ENCODE measurements at regions not wholly inside any gene's neighbourhood (a gene's known extent, or its start where the extent isn't known, plus 50 kb on each side); places are given as distances from the start of the nearest gene placed in this dataset.

DNA sequence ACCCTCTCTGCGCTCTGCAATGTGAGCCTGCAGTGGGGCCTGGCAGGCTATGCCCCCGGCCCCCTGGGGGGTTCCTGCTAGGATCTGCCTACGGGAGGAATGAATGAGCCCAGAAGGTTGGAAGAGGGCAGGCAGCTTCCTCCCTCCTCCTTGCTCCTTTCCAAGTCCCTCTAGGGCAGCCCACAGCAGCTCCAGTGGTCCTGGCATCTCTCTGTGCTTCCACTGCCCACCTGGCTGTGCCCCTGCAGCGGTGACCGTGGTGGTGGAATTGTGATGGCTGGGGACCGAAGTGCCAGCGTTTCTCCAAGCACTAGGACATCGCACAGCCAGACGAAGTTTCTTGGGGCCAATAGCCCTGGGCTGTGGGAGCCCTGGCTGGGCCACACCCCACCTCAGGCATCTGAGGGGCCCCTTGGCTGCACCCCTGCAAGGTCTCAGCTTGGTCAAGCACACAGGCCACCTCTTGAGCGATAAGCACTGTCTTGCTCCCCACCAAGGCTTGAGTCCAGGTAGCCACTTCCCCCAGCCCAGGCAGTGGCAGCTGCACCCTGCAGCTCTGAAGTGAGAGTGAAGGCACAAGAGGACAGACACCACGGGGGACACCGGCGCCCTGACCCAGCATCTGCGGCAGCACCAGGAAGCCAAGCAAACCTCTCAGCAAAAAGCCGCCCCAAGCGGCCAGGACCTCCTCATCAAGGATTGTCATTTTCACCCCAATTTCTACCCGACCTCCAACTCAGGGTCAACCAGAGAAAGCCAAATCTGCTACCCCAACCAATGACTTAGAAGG lies 346.3 kb downstream of the CTTN start:
- no peaks in the 10 kb centered on the region for H3K36me3 ChIP-seq (replicated peaks in 1 of 2; ENCODE audit: control insufficient read depth in 2 of 2, insufficient read depth in 2 of 2, low read length in 2 of 2)
- H3K23ac ChIP-seq (ENCODE audit: low read depth, low read length, poor library complexity), result no peak overlapping the region
- peak overlapping the region; percentile 72 for H2AK5ac ChIP-seq (ENCODE audit: low read depth, low read length)
- no peak overlapping the region for H3K4ac ChIP-seq (ENCODE audit: low read length)
- peaks cover 0 to 4% of the 10 kb centered on the region in 2 donors for H3K9me3 ChIP-seq (replicated peaks in 1 of 2; ENCODE audit: control insufficient read depth in 2 of 2, insufficient read depth in 1 of 2, low read depth in 1 of 2, low read length in 2 of 2)
- no peak overlapping the region for H3K9ac ChIP-seq (ENCODE audit: low read depth, low read length, poor library complexity)
- H4K91ac ChIP-seq (ENCODE audit: low read depth, low read length, poor library complexity), result no peak overlapping the region
- no peak for DNase-seq (ENCODE audit: low spot score)
- no peak overlapping the region for H2AFZ ChIP-seq (ENCODE audit: low read length)
- H3K18ac ChIP-seq (ENCODE audit: low read length), result peak overlapping the region; percentile 75
- no peak overlapping the region for H3K4me2 ChIP-seq (ENCODE audit: insufficient read depth, low read length, poor library complexity, severe bottlenecking)
- no CpG with 5 or more reads among the region's 17 CpGs for WGBS, 2 donors (ENCODE audit: extremely low coverage in 2 of 2, insufficient read length in 2 of 2, insufficient replicate concordance in 1 of 2)
- H3K14ac ChIP-seq (ENCODE audit: low read length), result peak overlapping the region; percentile 27
- H2BK5ac ChIP-seq (ENCODE audit: low read length), result peak overlapping the region; percentile 76
- peak overlapping the region; percentile 68 for H2BK15ac ChIP-seq (ENCODE audit: low read length)
- H3K27ac ChIP-seq (replicated peaks; ENCODE audit: low read length), result no peak overlapping the region
- no peaks in the 10 kb centered on the region for H3K79me1 ChIP-seq (ENCODE audit: low read depth, low read length)
- no peak overlapping the region for H4K8ac ChIP-seq (ENCODE audit: low read depth, low read length)
- H3K4me1 ChIP-seq (ENCODE audit: control insufficient read depth in 2 of 2, insufficient read depth in 1 of 2, low read depth in 1 of 2, low read length in 2 of 2), result peaks cover 10 to 20% of the 10 kb centered on the region in 2 donors
- H2BK12ac ChIP-seq (ENCODE audit: low read length), result peak overlapping the region; percentile 79
- no peak overlapping the region for H3K4me3 ChIP-seq (ENCODE audit: low read length in 2 of 2)
- no peak overlapping the region for H2BK120ac ChIP-seq (ENCODE audit: low read depth, low read length)
- peaks cover 0 to 14% (median 0%) of the 10 kb centered on the region in 3 experiments for H3K27me3 ChIP-seq (ENCODE audit: control insufficient read depth in 3 of 3, insufficient read depth in 3 of 3, low read depth in 1 of 3, low read length in 3 of 3)

DNA sequence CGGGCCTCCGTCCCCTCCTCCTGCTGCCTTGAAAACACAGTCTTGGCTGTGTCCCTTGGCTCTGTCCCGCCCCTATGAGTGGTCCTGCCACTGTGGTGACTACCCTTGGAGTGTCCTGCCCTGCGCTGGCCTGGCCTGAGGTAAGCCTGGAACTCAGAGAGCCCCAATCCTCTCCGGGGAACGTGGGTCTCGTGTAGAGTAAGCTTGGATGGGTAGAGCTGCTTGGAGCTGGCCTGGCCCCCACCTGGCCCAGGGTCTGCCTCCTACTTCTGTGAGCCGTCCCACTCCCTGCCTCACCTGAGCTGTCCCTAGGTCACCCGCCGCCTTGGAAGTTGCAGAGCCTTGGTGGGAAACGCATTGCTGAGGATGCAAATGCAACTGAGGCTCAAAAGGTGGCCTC lies 347.1 kb downstream of the CTTN start:
- no peak overlapping the region for H3K27ac ChIP-seq (replicated peaks; ENCODE audit: low read length)

DNA sequence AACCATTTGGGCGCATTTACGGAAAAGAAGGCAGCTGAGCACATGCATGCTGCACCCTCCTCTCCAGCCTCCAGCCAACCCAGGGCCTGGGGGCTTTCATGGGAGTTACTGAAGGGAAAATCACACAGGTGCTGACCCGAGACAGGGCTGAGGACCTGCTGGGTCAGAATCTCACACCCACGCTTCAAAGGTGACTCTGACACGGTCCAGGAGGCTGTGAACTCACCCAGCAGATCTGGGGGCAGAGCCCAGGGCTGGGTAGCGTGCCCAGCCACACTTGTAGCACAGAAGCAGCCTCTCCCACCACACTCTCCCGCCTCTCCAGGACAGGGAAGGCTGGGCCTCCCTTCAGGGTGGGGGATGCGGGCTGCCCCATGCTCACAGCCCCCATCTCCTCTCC lies 347.6 kb downstream of the CTTN start:
- Histone ChIP-seq H3K4ac (ENCODE audit: low read length) (no peak overlapping the region), H4K8ac (ENCODE audit: low read depth, low read length) (no peak overlapping the region), H3K4me3 (ENCODE audit: low read length in 2 of 2) (no peak overlapping the region), H3K4me2 (ENCODE audit: insufficient read depth, low read length, poor library complexity, severe bottlenecking) (no peak overlapping the region), H2BK120ac (ENCODE audit: low read depth, low read length) (no peak overlapping the region), H3K79me1 (ENCODE audit: low read depth, low read length) (no peaks in the 10 kb centered on the region), H4K91ac (ENCODE audit: low read depth, low read length, poor library complexity) (no peak overlapping the region), H2BK15ac (ENCODE audit: low read length) (no peak overlapping the region), H2BK5ac (ENCODE audit: low read length) (no peak overlapping the region), H3K4me1 (ENCODE audit: control insufficient read depth in 2 of 2, insufficient read depth in 1 of 2, low read depth in 1 of 2, low read length in 2 of 2) (peaks cover 10 to 16% of the 10 kb centered on the region in 2 donors), H3K9ac (ENCODE audit: low read depth, low read length, poor library complexity) (no peak overlapping the region), H2AK5ac (ENCODE audit: low read depth, low read length) (no peak overlapping the region), H3K14ac (ENCODE audit: low read length) (peak overlapping the region; percentile 86), H3K23ac (ENCODE audit: low read depth, low read length, poor library complexity) (no peak overlapping the region), H3K27ac (replicated peaks; ENCODE audit: low read length) (no peak overlapping the region), H2BK12ac (ENCODE audit: low read length) (no peak overlapping the region), H3K18ac (ENCODE audit: low read length) (no peak overlapping the region), H3K9me3 (replicated peaks in 1 of 2; ENCODE audit: control insufficient read depth in 2 of 2, insufficient read depth in 1 of 2, low read depth in 1 of 2, low read length in 2 of 2) (peaks cover 7 to 13% of the 10 kb centered on the region in 2 donors), H3K27me3 (ENCODE audit: control insufficient read depth in 3 of 3, insufficient read depth in 3 of 3, low read depth in 1 of 3, low read length in 3 of 3) (peaks cover 0 to 14% (median 0%) of the 10 kb centered on the region in 3 experiments), H3K36me3 (replicated peaks in 1 of 2; ENCODE audit: control insufficient read depth in 2 of 2, insufficient read depth in 2 of 2, low read length in 2 of 2) (no peaks in the 10 kb centered on the region), H2AFZ (ENCODE audit: low read length) (no peak overlapping the region)
- DNase-seq (ENCODE audit: low spot score), result no peak
- no CpG with 5 or more reads among the region's 8 CpGs for WGBS, 2 donors (ENCODE audit: extremely low coverage in 2 of 2, insufficient read length in 2 of 2, insufficient replicate concordance in 1 of 2)

More for the DNA sequence above, 347.1 kb downstream of the CTTN start:
- H3K79me1 ChIP-seq (ENCODE audit: low read depth, low read length), result no peaks in the 10 kb centered on the region
- WGBS, 2 donors (ENCODE audit: extremely low coverage in 2 of 2, insufficient read length in 2 of 2, insufficient replicate concordance in 1 of 2), result no CpG with 5 or more reads among the region's 11 CpGs
- H2BK15ac ChIP-seq (ENCODE audit: low read length), result peak overlapping the region; percentile 22
- peak overlapping the region; percentile 60 for H3K14ac ChIP-seq (ENCODE audit: low read length)
- H4K91ac ChIP-seq (ENCODE audit: low read depth, low read length, poor library complexity), result no peak overlapping the region
- no peak overlapping the region for H3K4ac ChIP-seq (ENCODE audit: low read length)
- no peak overlapping the region for H3K9ac ChIP-seq (ENCODE audit: low read depth, low read length, poor library complexity)
- H2AFZ ChIP-seq (ENCODE audit: low read length), result no peak overlapping the region
- H3K18ac ChIP-seq (ENCODE audit: low read length), result peak overlapping the region; percentile 45
- no peak overlapping the region for H3K4me3 ChIP-seq (ENCODE audit: low read length in 2 of 2)
- no peak overlapping the region for H4K8ac ChIP-seq (ENCODE audit: low read depth, low read length)
- H3K4me1 ChIP-seq (ENCODE audit: control insufficient read depth in 2 of 2, insufficient read depth in 1 of 2, low read depth in 1 of 2, low read length in 2 of 2), result peaks cover 10 to 19% of the 10 kb centered on the region in 2 donors
- no peak overlapping the region for H2BK12ac ChIP-seq (ENCODE audit: low read length)
- no peak overlapping the region for H2AK5ac ChIP-seq (ENCODE audit: low read depth, low read length)
- peaks cover 0 to 14% (median 0%) of the 10 kb centered on the region in 3 experiments for H3K27me3 ChIP-seq (ENCODE audit: control insufficient read depth in 3 of 3, insufficient read depth in 3 of 3, low read depth in 1 of 3, low read length in 3 of 3)
- no peak overlapping the region for H3K23ac ChIP-seq (ENCODE audit: low read depth, low read length, poor library complexity)
- no peak overlapping the region for H2BK120ac ChIP-seq (ENCODE audit: low read depth, low read length)
- H3K4me2 ChIP-seq (ENCODE audit: insufficient read depth, low read length, poor library complexity, severe bottlenecking), result no peak overlapping the region
- H3K9me3 ChIP-seq (replicated peaks in 1 of 2; ENCODE audit: control insufficient read depth in 2 of 2, insufficient read depth in 1 of 2, low read depth in 1 of 2, low read length in 2 of 2), result peaks cover 3 to 10% of the 10 kb centered on the region in 2 donors
- no peak for DNase-seq (ENCODE audit: low spot score)
- no peak overlapping the region for H2BK5ac ChIP-seq (ENCODE audit: low read length)
- no peaks in the 10 kb centered on the region for H3K36me3 ChIP-seq (replicated peaks in 1 of 2; ENCODE audit: control insufficient read depth in 2 of 2, insufficient read depth in 2 of 2, low read length in 2 of 2)

DNA sequence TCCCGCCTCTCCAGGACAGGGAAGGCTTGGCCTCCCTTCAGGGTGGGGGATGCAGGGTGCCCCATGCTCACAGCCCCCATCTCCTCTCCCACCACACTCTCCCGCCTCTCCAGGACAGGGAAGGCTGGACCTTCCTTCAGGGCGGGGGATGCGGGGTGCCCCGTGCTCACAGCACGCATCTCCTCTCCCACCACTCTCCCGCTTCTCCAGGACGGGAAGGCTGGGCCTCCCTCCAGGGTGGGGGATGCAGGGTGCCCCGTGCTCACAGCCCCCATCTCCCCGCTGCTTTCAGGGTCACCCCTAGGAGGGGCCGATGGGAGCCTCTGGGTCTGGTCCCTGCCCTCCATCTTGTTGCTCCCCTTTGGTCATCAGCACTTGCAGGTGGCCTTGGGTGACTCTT lies 348.0 kb downstream of the CTTN start:
- peak overlapping the region; percentile 85 for H3K18ac ChIP-seq (ENCODE audit: low read length)
- no peak overlapping the region for H3K4me3 ChIP-seq (ENCODE audit: low read length in 2 of 2)
- no peak overlapping the region for H3K23ac ChIP-seq (ENCODE audit: low read depth, low read length, poor library complexity)
- peak overlapping the region; percentile 86 for H3K14ac ChIP-seq (ENCODE audit: low read length)
- no peak overlapping the region for H2BK120ac ChIP-seq (ENCODE audit: low read depth, low read length)
- H4K8ac ChIP-seq (ENCODE audit: low read depth, low read length), result no peak overlapping the region
- no peak overlapping the region for H3K4ac ChIP-seq (ENCODE audit: low read length)
- H2BK15ac ChIP-seq (ENCODE audit: low read length), result no peak overlapping the region
- H3K9ac ChIP-seq (ENCODE audit: low read depth, low read length, poor library complexity), result no peak overlapping the region
- no CpG with 5 or more reads among the region's 11 CpGs for WGBS, 2 donors (ENCODE audit: extremely low coverage in 2 of 2, insufficient read length in 2 of 2, insufficient replicate concordance in 1 of 2)
- no peak overlapping the region for H2AFZ ChIP-seq (ENCODE audit: low read length)
- peaks cover 0 to 14% (median 0%) of the 10 kb centered on the region in 3 experiments for H3K27me3 ChIP-seq (ENCODE audit: control insufficient read depth in 3 of 3, insufficient read depth in 3 of 3, low read depth in 1 of 3, low read length in 3 of 3)
- H3K4me2 ChIP-seq (ENCODE audit: insufficient read depth, low read length, poor library complexity, severe bottlenecking), result no peak overlapping the region
- H3K36me3 ChIP-seq (replicated peaks in 1 of 2; ENCODE audit: control insufficient read depth in 2 of 2, insufficient read depth in 2 of 2, low read length in 2 of 2), result no peaks in the 10 kb centered on the region
- H2AK5ac ChIP-seq (ENCODE audit: low read depth, low read length), result peak overlapping the region; percentile 78
- no peak for DNase-seq (ENCODE audit: low spot score)
- H4K91ac ChIP-seq (ENCODE audit: low read depth, low read length, poor library complexity), result no peak overlapping the region
- H3K4me1 ChIP-seq (ENCODE audit: control insufficient read depth in 2 of 2, insufficient read depth in 1 of 2, low read depth in 1 of 2, low read length in 2 of 2), result peaks cover 10 to 16% of the 10 kb centered on the region in 2 donors
- no peak overlapping the region for H2BK5ac ChIP-seq (ENCODE audit: low read length)
- peaks cover 12 to 13% of the 10 kb centered on the region in 2 donors for H3K9me3 ChIP-seq (replicated peaks in 1 of 2; ENCODE audit: control insufficient read depth in 2 of 2, insufficient read depth in 1 of 2, low read depth in 1 of 2, low read length in 2 of 2)
- no peak overlapping the region for H3K27ac ChIP-seq (replicated peaks; ENCODE audit: low read length)
- H2BK12ac ChIP-seq (ENCODE audit: low read length), result no peak overlapping the region
- no peaks in the 10 kb centered on the region for H3K79me1 ChIP-seq (ENCODE audit: low read depth, low read length)
